ENCODE measurements at regions not wholly inside any gene's neighbourhood (a gene's known extent, or its start where the extent isn't known, plus 50 kb on each side); places are given as distances from the start of the nearest gene placed in this dataset.

DNA sequence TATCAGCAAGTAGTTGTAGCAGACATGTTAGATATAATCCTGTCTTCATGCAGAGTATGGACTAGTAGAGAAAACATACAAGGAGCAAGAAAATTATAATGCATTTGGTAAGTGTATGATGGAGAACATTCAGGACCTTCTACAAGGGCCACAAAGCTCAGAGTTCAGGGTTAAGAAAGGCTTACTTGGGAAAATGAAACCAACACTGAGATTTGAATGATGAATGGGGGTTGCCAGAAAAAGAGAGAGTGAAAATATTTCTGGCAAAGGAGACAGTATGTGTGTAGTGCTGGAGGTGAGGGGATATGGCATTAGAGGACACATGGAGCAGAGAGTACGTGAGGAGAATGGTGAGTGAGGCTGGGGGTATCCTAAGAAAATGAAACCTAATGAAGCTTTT is 169.8 kb upstream of the STK32A start:
- H3K4me1 ChIP-seq = no peaks in the 10 kb centered on the region
- TF ChIP-seq, protein P1, sequence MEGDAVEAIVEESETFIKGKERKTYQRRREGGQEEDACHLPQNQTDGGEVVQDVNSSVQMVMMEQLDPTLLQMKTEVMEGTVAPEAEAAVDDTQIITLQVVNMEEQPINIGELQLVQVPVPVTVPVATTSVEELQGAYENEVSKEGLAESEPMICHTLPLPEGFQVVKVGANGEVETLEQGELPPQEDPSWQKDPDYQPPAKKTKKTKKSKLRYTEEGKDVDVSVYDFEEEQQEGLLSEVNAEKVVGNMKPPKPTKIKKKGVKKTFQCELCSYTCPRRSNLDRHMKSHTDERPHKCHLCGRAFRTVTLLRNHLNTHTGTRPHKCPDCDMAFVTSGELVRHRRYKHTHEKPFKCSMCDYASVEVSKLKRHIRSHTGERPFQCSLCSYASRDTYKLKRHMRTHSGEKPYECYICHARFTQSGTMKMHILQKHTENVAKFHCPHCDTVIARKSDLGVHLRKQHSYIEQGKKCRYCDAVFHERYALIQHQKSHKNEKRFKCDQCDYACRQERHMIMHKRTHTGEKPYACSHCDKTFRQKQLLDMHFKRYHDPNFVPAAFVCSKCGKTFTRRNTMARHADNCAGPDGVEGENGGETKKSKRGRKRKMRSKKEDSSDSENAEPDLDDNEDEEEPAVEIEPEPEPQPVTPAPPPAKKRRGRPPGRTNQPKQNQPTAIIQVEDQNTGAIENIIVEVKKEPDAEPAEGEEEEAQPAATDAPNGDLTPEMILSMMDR (IDR thresholded peaks at IDR 0.05) = no peak
- TF ChIP-seq POLR2AphosphoS5 (IDR thresholded peaks at IDR 0.05) (no peak), EP300 (IDR thresholded peaks at IDR 0.05; ENCODE audit: low read depth) (no peak), POLR2A (IDR thresholded peaks at IDR 0.05) (no peak)
- DNase-seq = no peak
- no peak overlapping the region for H3K4me3 ChIP-seq
- H3K9me3 ChIP-seq = no peaks in the 10 kb centered on the region
- intact Hi-C loops (cut with DNase I; ENCODE audit: low total_unique reads) (no loop called here), in situ Hi-C loops (cut with MboI; ENCODE audit: low pct_ligation_motif_present in 1 of 4, low pct_unique_long_range_greater_than_20kb in 1 of 4, low sequenced_read_pairs in 3 of 4) (no loop called here)
- no peak overlapping the region for H3K27ac ChIP-seq
- WGBS, 2 donors (ENCODE audit: low coverage in 1 of 2) = 46 to 71% methylated on average over 1 of the region's 1 CpG
- no peaks in the 10 kb centered on the region for H3K27me3 ChIP-seq
- no peaks in the 10 kb centered on the region for H3K36me3 ChIP-seq

DNA sequence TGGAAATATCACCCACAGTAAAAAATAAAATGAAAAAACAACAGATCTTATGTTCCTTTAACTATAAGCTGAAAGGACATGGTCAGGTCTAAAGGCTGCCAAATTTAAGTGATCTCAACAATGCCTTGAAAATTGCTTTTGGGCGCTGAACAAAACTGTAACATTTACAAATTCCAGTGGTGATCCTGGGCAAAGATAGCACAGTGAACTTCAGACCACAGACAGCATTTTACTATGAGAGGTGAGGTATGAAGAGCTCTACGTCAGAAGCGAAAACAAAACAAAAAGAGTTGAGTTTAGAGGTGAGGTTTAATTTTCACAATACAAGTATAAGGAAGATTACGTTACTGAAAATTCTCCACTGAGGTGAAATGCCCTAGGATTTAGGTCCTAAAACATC is 165.8 kb upstream of the STK32A start:
- no peak for DNase-seq
- Histone ChIP-seq H3K4me3 (no peak overlapping the region), H3K27me3 (no peaks in the 10 kb centered on the region), H3K36me3 (no peaks in the 10 kb centered on the region), H3K27ac (no peak overlapping the region), H3K4me1 (no peaks in the 10 kb centered on the region), H3K9me3 (no peaks in the 10 kb centered on the region)
- in situ Hi-C loops (cut with MboI; ENCODE audit: low pct_ligation_motif_present in 1 of 4, low pct_unique_long_range_greater_than_20kb in 1 of 4, low sequenced_read_pairs in 3 of 4) = no loop called here
- TF ChIP-seq, protein P1 (IDR thresholded peaks at IDR 0.05) = no peak
- TF ChIP-seq POLR2AphosphoS5 (IDR thresholded peaks at IDR 0.05) (no peak), POLR2A (IDR thresholded peaks at IDR 0.05) (no peak), EP300 (IDR thresholded peaks at IDR 0.05; ENCODE audit: low read depth) (no peak)
- intact Hi-C loops (cut with DNase I; ENCODE audit: low total_unique reads) = no loop called here
- 65 to 79% methylated on average over 3 to 4 of the region's 4 CpGs for WGBS, 2 donors (ENCODE audit: low coverage in 1 of 2)

DNA sequence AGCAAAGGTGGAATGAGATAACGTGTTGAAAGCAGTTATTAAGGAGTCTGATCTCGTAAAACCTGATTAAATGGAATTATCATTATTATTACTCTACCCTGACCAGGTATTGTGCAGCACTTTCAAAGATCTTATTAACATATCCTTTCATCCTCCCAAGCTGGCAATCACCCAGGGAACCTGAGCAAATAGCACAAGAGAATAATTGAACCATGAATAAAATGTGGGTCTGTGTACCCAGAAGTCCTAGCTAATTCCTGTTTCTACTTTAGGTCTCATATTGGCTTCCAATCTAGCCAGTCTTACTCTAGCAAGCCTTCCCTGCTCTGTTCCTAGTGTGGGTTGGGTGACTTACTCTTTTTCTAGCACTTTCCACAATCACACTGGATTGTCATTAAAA is 162.2 kb upstream of the STK32A start:
- no peak for TF ChIP-seq POLR2A (IDR thresholded peaks at IDR 0.05)
- TF ChIP-seq, protein P1 (IDR thresholded peaks at IDR 0.05) = no peak
- no peak for TF ChIP-seq EP300 (IDR thresholded peaks at IDR 0.05; ENCODE audit: low read depth)
- TF ChIP-seq POLR2AphosphoS5 (IDR thresholded peaks at IDR 0.05) = no peak
- no peak overlapping the region for H3K4me3 ChIP-seq
- no peaks in the 10 kb centered on the region for H3K36me3 ChIP-seq
- no peak overlapping the region for H3K27ac ChIP-seq
- intact Hi-C loops (cut with DNase I; ENCODE audit: low total_unique reads) = no loop called here
- in situ Hi-C loops (cut with MboI; ENCODE audit: low pct_ligation_motif_present in 1 of 4, low pct_unique_long_range_greater_than_20kb in 1 of 4, low sequenced_read_pairs in 3 of 4) = no loop called here
- H3K4me1 ChIP-seq = no peaks in the 10 kb centered on the region
- H3K9me3 ChIP-seq = no peaks in the 10 kb centered on the region
- no peaks in the 10 kb centered on the region for H3K27me3 ChIP-seq
- no peak for DNase-seq
- WGBS, 2 donors (ENCODE audit: low coverage in 1 of 2) = 29 to 45% methylated on average over 2 of the region's 2 CpGs

DNA sequence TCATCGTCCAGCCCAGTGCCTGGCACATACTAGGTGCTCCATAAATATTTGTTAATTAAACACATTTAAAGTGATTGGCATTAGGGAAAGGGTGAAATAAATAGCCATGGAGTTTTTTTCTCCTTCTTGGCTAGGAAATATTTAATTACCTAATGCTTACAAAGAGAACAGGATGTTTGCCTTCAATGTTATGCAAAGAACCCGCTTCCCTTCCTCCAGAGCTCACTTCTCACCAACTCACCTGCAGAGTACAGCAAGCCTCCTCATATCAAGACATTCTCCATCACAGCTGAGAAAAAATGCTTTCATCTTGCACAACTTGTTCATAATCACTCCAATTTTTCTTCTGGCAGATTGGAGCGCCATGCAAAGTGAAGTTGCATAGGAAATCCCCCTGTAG is 161.7 kb upstream of the STK32A start:
- Histone ChIP-seq H3K9me3 (no peaks in the 10 kb centered on the region), H3K27me3 (no peaks in the 10 kb centered on the region), H3K4me3 (no peak overlapping the region), H3K4me1 (no peaks in the 10 kb centered on the region), H3K27ac (no peak overlapping the region), H3K36me3 (no peaks in the 10 kb centered on the region)
- intact Hi-C loops (cut with DNase I; ENCODE audit: low total_unique reads) (no loop called here), in situ Hi-C loops (cut with MboI; ENCODE audit: low pct_ligation_motif_present in 1 of 4, low pct_unique_long_range_greater_than_20kb in 1 of 4, low sequenced_read_pairs in 3 of 4) (no loop called here)
- WGBS, 2 donors (ENCODE audit: low coverage in 1 of 2) = 79 to 82% methylated on average over 3 of the region's 3 CpGs
- no peak for TF ChIP-seq POLR2AphosphoS5 (IDR thresholded peaks at IDR 0.05)
- TF ChIP-seq, protein P1 (IDR thresholded peaks at IDR 0.05) = no peak
- DNase-seq = no peak
